NT2/D1 (cell line): ENCODE measurements at regions not wholly inside any gene's neighbourhood (a gene's known extent, or its start where the extent isn't known, plus 50 kb on each side); places are given as distances from the start of the nearest gene placed in this dataset.

Source experiments
- YY1 ChIP-seq: IDR thresholded peaks from 2 replicates; pipeline ENCODE4 v1.6.1; 2011; ENCODE audit not compliant: insufficient read length, insufficient read depth
- ZNF274 ChIP-seq: IDR thresholded peaks from 2 replicates; pipeline ENCODE4 v1.6.1; 2011; ENCODE audit warnings: mild to moderate bottlenecking, low read depth, low read length

- no peak for TF ChIP-seq ZNF274
- TF ChIP-seq YY1: no peak
Observed at GRCh38 chr4:62940229-62940628, 1469.0 kb downstream of the TECRL start.
